HCT116 (cell line): ENCODE measurements at regions not wholly inside any gene's neighbourhood (a gene's known extent, or its start where the extent isn't known, plus 50 kb on each side); places are given as distances from the start of the nearest gene placed in this dataset.

Source experiments
- ATAC-seq: fragments of 200-7000 bp; cut with Tn5 transposase; 2 replicates; pipeline ENCODE4 v1.9.1; 2020; ENCODE audit warnings: mild to moderate bottlenecking, moderate library complexity
- BruUV-seq: library from RNA; stranded (reverse); fragments of 400-500 nt; replicated peaks from 2 replicates; lab custom pipeline; 2021; lab: Mats Ljungman, UMichigan
- CTCF ChIA-PET: fragments of 300-600 bp; sonication (Branson Sonifier 250); formaldehyde crosslinking; loops from one replicate; lab custom pipeline; 2021; ENCODE audit warnings: antibody characterized with exemption; lab: Charles Lee
- POLR2A ChIA-PET: fragments of 300-600, 350-600 bp; sonication (Branson Sonifier 250); formaldehyde crosslinking; loops from one replicate; lab custom pipeline; 2021; ENCODE audit warnings: antibody characterized with exemption; lab: Charles Lee
- RAD21 ChIA-PET, 2 experiments: fragments of 300-600 bp; sonication (Branson Sonifier 250); formaldehyde crosslinking; loops; one replicate each; lab custom pipeline; 2023; ENCODE audit warnings: low total read pairs in 2 of 2; ENCODE audit not compliant: uncharacterized antibody in 2 of 2, unreplicated experiment in 2 of 2, low non-redundant PET in 1 of 2; lab: Charles Lee
- DNase-seq: peaks from one replicate; pipeline ENCODE4 v3.0.0-alpha.2; 2010; ENCODE audit warnings: low read depth, low spot score
- H2AFZ ChIP-seq: fragments of 200-600 bp; shearing (Covaris generic), sonication (generic); 2 replicates; pipeline ENCODE4 v1.6.1; 2017; ENCODE audit warnings: low read depth, mixed run types, mixed read lengths, antibody characterized with exemption, low read length; ENCODE audit not compliant: poor library complexity, severe bottlenecking
- H3K27ac ChIP-seq: 2 replicates; pipeline ENCODE4 v1.5.1; 2012; ENCODE audit warnings: low read depth, low read length
- H3K27me3 ChIP-seq: fragments of 200-600 bp; sonication (generic); 2 replicates; pipeline ENCODE4 v1.6.1; 2016; ENCODE audit warnings: mixed run types, low read length, mixed read lengths; ENCODE audit not compliant: insufficient read depth
- H3K36me3 ChIP-seq, 2 experiments: fragments of 200-500 bp in 1 of 2; fragments of 200-600 bp in 1 of 2; sonication (Bioruptor generic) in 1 of 2; sonication (generic) in 1 of 2; 2 replicates each; pipeline versions ENCODE4 v1.5.1 to v1.6.1; 2014 to 2016; ENCODE audit warnings: low read length in 2 of 2, inconsistent platforms in 1 of 2, mixed read lengths in 1 of 2, mixed run types in 1 of 2; ENCODE audit not compliant: insufficient read depth in 2 of 2, control insufficient read depth in 1 of 2
- H3K4me1 ChIP-seq, 2 experiments: fragments of 200-600 bp in 1 of 2; sonication (generic) in 1 of 2; 2 replicates each; pipeline versions ENCODE4 v1.5.1 to v1.6.1; 2012 to 2017; ENCODE audit warnings: low read length in 2 of 2, inconsistent platforms in 1 of 2, mild to moderate bottlenecking in 1 of 2, mixed read lengths in 1 of 2, mixed run types in 1 of 2, moderate library complexity in 1 of 2; ENCODE audit not compliant: insufficient read depth in 2 of 2, control insufficient read depth in 1 of 2
- H3K4me2 ChIP-seq: fragments of 200-600 bp; sonication (generic); 2 replicates; pipeline ENCODE4 v1.6.1; 2017; ENCODE audit warnings: mixed run types, low read length, mixed read lengths
- H3K4me3 ChIP-seq, 2 experiments: fragments of 200-600 bp in 1 of 2; sonication (generic) in 1 of 2; replicated peaks in 1 of 2; 2 replicates each; pipeline ENCODE4 v1.5.1; 2011 to 2016; ENCODE audit warnings: low read length in 2 of 2, control low read depth in 1 of 2, low read depth in 1 of 2, mild to moderate bottlenecking in 1 of 2, mixed read lengths in 1 of 2, mixed run types in 1 of 2
- H3K79me2 ChIP-seq: fragments of 200-600 bp; sonication (generic); 2 replicates; pipeline ENCODE4 v1.6.1; 2017; ENCODE audit warnings: mild to moderate bottlenecking, mixed run types, low read length, moderate library complexity, mixed read lengths; ENCODE audit not compliant: insufficient read depth
- H3K9ac ChIP-seq: fragments of 200-600 bp; sonication (generic); 2 replicates; pipeline ENCODE4 v1.6.1; 2016; ENCODE audit warnings: low read length, mixed read lengths
- H3K9me2 ChIP-seq: fragments of 200-600 bp; sonication (generic), shearing (Covaris generic); 2 replicates; pipeline ENCODE4 v1.6.1; 2017; ENCODE audit warnings: mixed run types, mild to moderate bottlenecking, moderate library complexity; ENCODE audit not compliant: insufficient read depth
- H3K9me3 ChIP-seq, 2 experiments: fragments of 200-500 bp in 1 of 2; fragments of 200-600 bp in 1 of 2; sonication (Bioruptor generic) in 1 of 2; sonication (generic) in 1 of 2; 2 replicates each; pipeline ENCODE4 v1.6.1; 2014 to 2017; ENCODE audit warnings: low read length in 2 of 2, mixed read lengths in 2 of 2, inconsistent platforms in 1 of 2, low read depth in 1 of 2, mild to moderate bottlenecking in 1 of 2, mixed run types in 1 of 2, moderate library complexity in 1 of 2; ENCODE audit not compliant: control insufficient read depth in 1 of 2, insufficient read depth in 1 of 2
- H4K20me1 ChIP-seq: fragments of 200-600 bp; sonication (generic), shearing (Covaris generic); 2 replicates; pipeline ENCODE4 v1.6.1; 2017; ENCODE audit warnings: mixed run types, mild to moderate bottlenecking, moderate library complexity; ENCODE audit not compliant: insufficient read depth
- CEBPB ChIP-seq: IDR thresholded peaks from 2 replicates; pipeline ENCODE4 v1.6.1; 2012; ENCODE audit warnings: low read depth
- CTCF ChIP-seq, 3 experiments: fragments of 200-600 bp in 1 of 3; sonication (generic) in 1 of 3; IDR thresholded peaks in 2 of 3; conservative IDR thresholded peaks in 1 of 3; 2 replicates each; pipeline ENCODE4 v1.5.1; 2012 to 2017; ENCODE audit warnings: low read depth in 2 of 3, low read length in 2 of 3, antibody characterized with exemption in 1 of 3, borderline replicate concordance in 1 of 3, control low read depth in 1 of 3, mild to moderate bottlenecking in 1 of 3, mixed read lengths in 1 of 3, mixed run types in 1 of 3, moderate library complexity in 1 of 3; ENCODE audit not compliant: insufficient read depth in 1 of 3
- EZH2phosphoT487 ChIP-seq: fragments of 200-600 bp; IDR thresholded peaks from 2 replicates; pipeline ENCODE4 v1.6.1; 2018; ENCODE audit warnings: antibody characterized with exemption, borderline replicate concordance
- FOSL1 ChIP-seq: IDR thresholded peaks from 2 replicates; pipeline ENCODE4 v1.6.1; 2012; ENCODE audit warnings: low read depth
- MAX ChIP-seq: IDR thresholded peaks from 2 replicates; pipeline ENCODE4 v1.6.1; 2012
- RAD21 ChIP-seq: IDR thresholded peaks from 2 replicates; pipeline ENCODE4 v1.6.1; 2012; ENCODE audit warnings: low read depth, mild to moderate bottlenecking
- SIN3A ChIP-seq: IDR thresholded peaks from 2 replicates; pipeline ENCODE4 v1.6.1; 2012; ENCODE audit warnings: low read depth
- SRF ChIP-seq: IDR thresholded peaks from 2 replicates; pipeline ENCODE4 v1.6.1; 2012; ENCODE audit warnings: low read depth
- intact Hi-C: fragments of 100-400 bp; cut with micrococcal nuclease; formaldehyde crosslinking; loops from 2 replicates; pipeline ENCODE4 v1.10.0; 2022

- no peak for TF ChIP-seq RAD21
- no peak for TF ChIP-seq CEBPB
- no peak for TF ChIP-seq MAX
- TF ChIP-seq SIN3A, result no peak
- no peak for TF ChIP-seq SRF
- TF ChIP-seq, all 23 proteins: peak for 0
Measured at GRCh38 chr2:37582481-37583220, 88.8 kb downstream of the CDC42EP3 start (continued).

- peaks cover 0 to 5% of the 10 kb centered on the region in 2 experiments; a peak in 1 of 4 replicates for H3K9me3 ChIP-seq
- TF ChIP-seq EZH2phosphoT487 (no peak), FOSL1 (no peak), CTCF (IDR thresholded peaks at IDR 0.05 in 2 of 3, conservative IDR thresholded peaks at IDR 0.05 in 1 of 3; ENCODE audit: borderline replicate concordance in 1 of 3, insufficient read depth in 1 of 3, low read depth in 2 of 3, low read length in 2 of 3) (no peak), CEBPB (no peak)
- TF ChIP-seq, all 23 proteins: peak for 0
- no peaks in the 10 kb centered on the region for H3K9me2 ChIP-seq
- no peak overlapping the region for H3K27ac ChIP-seq
- POLR2A ChIA-PET, result no interaction called here
- H3K36me3 ChIP-seq, result no peaks in the 10 kb centered on the region
- intact Hi-C loops, result no loop called here
- RAD21 ChIA-PET, result no interaction called here
- no peaks in the 10 kb centered on the region for H3K27me3 ChIP-seq
- H3K4me1 ChIP-seq, result peaks cover 41 to 52% of the 10 kb centered on the region in 2 experiments
- no peak overlapping the region for H3K9ac ChIP-seq
- DNase-seq (no peak), ATAC-seq (no peak)
- CTCF ChIA-PET, result no interaction called here
- no peak overlapping the region for H2AFZ ChIP-seq
- BruUV-seq, result no TSS peak
- no peak overlapping the region for H3K4me3 ChIP-seq
- H3K4me2 ChIP-seq, result peak overlapping the region; percentile 47
- no peaks in the 10 kb centered on the region for H3K79me2 ChIP-seq
- H4K20me1 ChIP-seq, result no peaks in the 10 kb centered on the region
Measured at GRCh38 chr2:37583402-37583801, 88.0 kb downstream of the CDC42EP3 start.
